GM19035 (cell line): ENCODE measurements at regions not wholly inside any gene's neighbourhood (a gene's known extent, or its start where the extent isn't known, plus 50 kb on each side); places are given as distances from the start of the nearest gene placed in this dataset.

Source experiments
- ATAC-seq: cut with Tn5 transposase; IDR thresholded peaks from one replicate; pipeline ENCODE4 v1.9.1; 2021; ENCODE audit not compliant: unreplicated experiment

GRCh38 chr9:80191108-80191507, 619.3 kb downstream of the TLE4 start:
- ATAC-seq = no peak

GRCh38 chr9:80188579-80188978, 616.8 kb downstream of the TLE4 start:
- ATAC-seq = no peak

GRCh38 chr9:80185112-80185738, 613.5 kb downstream of the TLE4 start:
- ATAC-seq = no peak

GRCh38 chr9:80177949-80178480, 606.2 kb downstream of the TLE4 start:
- no peak for ATAC-seq

DNA sequence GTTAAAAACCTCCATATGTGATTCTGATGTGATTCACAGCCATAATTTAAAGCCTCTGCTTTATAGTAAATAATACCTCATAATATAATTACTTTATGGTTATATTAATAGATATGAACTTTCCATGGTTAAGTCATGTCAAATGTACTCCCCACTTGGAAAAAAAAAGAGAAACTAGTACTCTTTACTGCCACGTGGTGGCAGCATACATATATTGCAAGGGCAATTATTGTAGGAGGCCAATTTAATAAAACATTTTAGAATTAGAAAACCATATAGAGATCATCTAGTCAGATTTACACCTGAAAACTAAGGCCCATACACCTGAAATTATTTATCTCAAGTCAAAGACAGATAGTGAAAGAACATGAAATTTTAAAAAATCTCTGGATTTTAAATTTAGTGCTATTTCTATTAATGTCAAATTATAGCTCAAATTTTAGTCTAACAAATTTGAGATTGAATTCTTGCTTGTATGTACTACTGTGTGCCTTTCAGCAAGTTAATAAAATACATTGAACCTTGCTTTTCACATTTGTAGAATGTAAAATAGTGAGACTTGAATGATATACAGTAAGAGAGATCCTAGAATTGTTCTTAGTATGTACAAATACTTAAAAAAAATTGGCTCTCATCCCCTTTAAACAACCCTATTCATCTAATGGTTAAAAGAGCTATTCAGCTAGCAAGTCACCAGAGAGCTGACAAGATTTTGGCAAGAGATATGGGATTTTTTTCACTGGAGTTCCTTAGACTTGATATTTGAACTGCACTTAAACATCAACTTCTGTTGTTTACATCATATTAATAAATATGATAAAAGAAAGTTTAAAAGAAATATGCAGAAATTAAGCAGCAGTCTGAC, 603.8 kb downstream of the TLE4 start:
- ATAC-seq = no peak

- peak; percentile 76 for ATAC-seq
These were observed 592.1 kb downstream of the TLE4 start for GRCh38 chr9:80163889-80164288.

DNA sequence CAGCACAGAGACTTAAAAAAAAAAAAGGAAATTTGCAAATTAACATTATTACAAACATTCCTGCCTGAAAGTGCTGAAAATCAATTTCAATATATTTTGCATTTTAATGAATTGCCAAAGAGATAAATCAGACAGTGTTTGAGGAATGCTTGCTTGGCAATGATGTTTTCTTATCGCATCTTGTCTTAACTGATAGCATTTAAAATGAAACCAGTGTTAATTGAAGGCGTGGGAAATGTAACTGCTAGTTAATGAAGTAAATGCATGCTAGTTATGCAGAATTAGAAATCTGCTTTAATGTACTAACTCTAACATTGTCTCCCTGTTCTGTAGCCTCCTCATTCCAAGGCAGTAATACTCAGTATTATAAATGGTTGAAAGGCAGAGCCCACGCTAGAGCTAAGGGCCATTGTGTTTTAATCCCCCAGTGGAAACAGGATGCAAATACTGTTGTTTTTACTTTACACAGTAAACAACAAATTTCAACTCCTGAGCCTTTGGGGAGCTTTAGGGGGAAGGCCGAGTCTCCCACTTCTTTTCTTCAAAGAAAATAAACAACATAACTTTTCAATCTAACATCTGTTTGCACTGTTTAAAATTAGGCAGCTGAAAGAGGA, 586.9 kb downstream of the TLE4 start:
- no peak for ATAC-seq

- ATAC-seq = no peak
These were observed 586.4 kb downstream of the TLE4 start for GRCh38 chr9:80158131-80158530.

DNA sequence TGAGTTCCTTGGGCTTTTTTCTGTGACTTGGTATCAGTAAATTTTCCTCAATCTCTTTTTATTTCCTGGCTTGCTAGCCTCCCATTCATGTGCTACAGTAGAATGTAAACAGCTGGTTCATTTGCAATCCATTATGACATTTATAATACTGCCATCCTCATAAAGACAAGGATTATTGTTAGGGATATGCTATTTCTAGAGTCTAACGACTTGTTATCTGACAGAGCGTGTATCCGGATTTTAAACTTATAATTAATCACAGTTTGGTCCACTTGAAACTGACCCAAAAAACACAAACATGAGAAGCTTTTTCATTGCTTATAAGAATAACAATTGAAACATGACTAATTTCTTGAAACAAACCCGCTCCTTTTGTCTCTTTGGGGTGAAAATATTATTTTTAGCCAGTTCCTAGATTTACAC, 585.8 kb downstream of the TLE4 start:
- no peak for ATAC-seq

DNA sequence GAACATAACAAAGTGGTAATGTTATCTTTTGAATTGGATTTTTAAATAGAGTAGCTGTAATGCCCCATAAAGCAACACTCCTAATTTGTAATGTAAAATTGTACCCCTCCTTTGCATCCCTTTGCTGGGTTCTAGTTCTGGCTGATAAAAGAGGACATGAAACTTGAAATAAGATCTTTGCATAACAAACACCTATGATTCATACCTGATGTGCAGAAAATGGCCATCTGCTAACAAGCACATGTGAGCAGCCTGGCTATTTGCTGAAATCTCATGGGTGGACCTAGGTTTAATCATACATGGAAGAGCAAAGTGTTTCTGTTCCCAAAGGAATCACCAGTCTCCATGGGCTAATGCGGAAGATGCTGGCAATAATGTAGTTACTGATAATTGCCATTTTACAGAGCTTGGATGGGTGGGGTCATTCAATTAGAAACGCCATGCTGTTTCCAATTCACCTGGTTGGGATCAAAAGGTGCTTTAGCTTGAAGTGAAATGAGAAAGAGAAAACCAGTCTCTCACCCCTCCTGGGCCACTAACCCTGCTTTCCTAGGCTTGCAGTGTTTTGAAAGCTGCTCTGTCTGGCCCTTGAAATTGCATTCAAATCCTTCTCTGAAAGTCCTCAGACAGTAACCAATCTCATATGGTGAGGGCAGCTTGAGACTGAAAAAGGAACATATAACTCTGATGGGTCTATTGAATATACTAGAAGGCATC, 585.1 kb downstream of the TLE4 start:
- ATAC-seq = peak; percentile 75

GRCh38 chr9:80156262-80156661, 584.5 kb downstream of the TLE4 start:
- no peak for ATAC-seq

GRCh38 chr9:80147866-80148265, 576.1 kb downstream of the TLE4 start:
- ATAC-seq = no peak

GRCh38 chr9:80146466-80146865, 574.7 kb downstream of the TLE4 start:
- ATAC-seq = no peak

DNA sequence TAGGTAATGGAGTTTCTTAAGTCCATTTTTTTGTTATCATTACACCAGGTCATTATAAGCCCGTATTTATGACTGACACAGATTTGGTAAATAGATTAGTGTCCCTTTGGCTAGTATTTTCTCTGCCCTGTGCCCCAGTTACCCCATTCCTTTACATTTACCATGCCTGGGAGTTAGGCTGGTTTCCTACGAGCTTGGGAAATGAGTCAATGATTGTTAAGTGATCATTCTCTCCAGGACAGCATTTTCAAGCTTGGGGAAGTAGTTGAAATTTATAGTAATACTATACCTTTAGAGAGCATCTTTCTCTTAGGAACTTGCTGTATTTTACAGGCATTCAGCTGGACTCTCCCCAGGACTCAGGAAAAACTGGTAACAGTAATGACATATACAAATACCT, 573.1 kb downstream of the TLE4 start:
- ATAC-seq = no peak

DNA sequence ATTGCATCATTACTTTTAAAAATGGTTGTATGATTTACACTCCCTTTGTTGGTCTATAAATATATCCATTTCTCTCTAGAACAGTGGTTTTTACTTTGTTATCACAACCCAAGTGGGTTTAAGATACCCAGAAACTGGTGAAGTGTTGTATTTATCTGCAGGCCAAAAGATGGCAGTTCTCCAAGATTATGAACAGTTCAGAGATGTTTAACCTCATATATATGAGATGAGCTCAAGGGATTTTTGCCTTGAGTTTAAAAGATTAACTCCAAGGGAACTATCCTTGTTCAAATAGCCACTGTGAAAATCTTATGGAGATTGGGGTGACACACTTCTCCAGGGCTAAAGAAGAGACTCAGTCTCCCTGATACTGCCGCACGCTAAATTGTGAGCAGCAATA, 572.6 kb downstream of the TLE4 start:
- ATAC-seq = no peak

DNA sequence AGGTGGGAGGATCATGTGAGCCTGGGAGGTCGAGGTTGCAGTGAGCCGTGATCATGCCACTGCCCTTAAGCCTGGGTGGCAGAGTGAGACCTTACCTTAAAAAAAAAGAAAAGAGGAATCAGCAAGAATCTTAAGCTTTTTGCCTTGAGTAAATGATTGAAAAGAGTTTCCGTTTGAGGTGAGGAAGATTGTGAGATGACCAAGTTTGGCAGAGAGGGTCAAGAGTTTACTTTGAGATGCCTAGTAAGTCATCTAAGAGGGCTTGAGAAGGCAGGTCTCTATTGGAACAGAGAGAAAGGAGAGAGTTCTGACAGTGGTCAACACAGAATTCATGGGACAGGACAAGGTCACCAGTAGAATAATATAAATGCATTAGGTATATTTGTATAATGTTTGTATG, 572.1 kb downstream of the TLE4 start:
- no peak for ATAC-seq

GRCh38 chr9:80134487-80134886, 562.7 kb downstream of the TLE4 start:
- ATAC-seq = peak; percentile 92

- no peak for ATAC-seq
These were observed 559.9 kb downstream of the TLE4 start for GRCh38 chr9:80131627-80132026.

DNA sequence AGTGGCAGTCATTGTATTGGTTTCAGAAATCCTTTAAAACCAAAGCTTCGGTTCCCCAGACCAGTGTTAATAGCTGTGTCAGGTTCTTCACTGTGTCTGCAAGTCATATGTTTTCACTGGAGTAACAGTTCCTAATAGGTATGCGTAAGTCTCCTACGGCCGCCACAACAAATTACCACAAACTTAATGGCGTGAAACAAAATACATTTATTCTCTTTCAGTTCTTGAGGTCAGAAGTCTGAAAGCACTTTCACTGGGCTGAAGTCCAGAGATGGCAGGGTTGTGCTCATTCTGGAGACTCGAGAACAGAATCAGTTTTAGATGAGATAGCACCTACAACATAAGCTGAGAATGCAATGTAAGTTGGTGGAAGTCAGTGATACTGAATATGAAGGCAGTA, 556.2 kb downstream of the TLE4 start:
- ATAC-seq = no peak

DNA sequence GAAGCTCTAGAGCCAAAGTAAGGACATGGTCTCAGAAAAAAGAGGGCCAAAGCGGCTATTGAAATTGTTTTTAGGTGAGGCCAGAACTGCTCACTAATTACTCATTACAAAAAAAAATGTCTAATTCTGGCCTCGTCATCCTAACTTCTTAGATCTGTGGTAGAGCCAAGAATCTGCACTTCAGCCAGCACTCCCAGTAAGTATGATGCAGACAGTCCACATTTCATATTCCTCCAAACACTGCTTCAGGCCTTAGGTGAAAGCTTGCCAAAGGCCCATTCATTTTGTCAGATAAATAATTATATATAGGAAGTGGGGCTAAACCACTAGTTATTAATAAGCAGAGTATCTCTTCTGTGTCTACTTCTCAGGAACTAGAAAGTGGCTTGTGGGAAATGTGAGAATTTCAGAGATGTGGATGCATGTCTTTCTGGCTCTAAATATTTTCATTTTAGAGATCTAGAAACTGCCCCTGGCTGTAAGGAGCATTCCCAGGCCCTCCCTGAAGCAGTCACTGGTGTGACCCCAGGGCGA, 554.0 kb downstream of the TLE4 start:
- no peak for ATAC-seq

DNA sequence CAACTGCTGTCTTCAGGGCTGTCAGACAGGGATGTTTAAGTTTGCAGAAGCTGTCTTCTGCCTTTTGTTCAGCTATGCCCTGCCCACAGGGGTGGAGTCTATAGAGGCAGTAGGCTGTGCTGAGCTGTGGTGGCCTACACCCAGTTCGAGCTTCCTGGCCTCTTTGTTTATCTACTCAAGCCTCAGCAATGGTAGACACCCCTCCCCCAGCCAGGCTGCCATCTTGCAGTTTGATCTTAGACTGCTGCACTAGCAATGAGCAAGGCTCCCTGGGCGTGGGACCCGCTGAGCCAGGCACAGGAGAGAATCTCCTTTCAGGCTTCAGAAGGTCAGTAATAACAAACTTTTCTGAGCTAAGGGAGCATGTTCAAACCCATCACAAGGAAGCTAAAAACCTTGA, 545.3 kb downstream of the TLE4 start:
- no peak for ATAC-seq
